Ascending aorta (tissue), 2 donors: ENCODE measurements at regions not wholly inside any gene's neighbourhood (a gene's known extent, or its start where the extent isn't known, plus 50 kb on each side); places are given as distances from the start of the nearest gene placed in this dataset.

Experiments
- DNase-seq, 2 donors: peaks; one replicate each; pipeline ENCODE4 v3.0.0-alpha.2; 2019; ENCODE audit warnings: low spot score in 2 of 2
- H3K27ac ChIP-seq, 2 donors: fragments of 200-600 bp; sonication (generic); one replicate each; pipeline ENCODE4 v1.5.1; 2016 to 2017; ENCODE audit warnings: mild to moderate bottlenecking in 1 of 2
- H3K27me3 ChIP-seq: fragments of 200-600 bp; sonication (generic); one replicate; pipeline ENCODE4 v1.5.1; 2017
- H3K36me3 ChIP-seq, 2 donors: fragments of 200-600 bp; sonication (generic); one replicate each; pipeline ENCODE4 v1.5.1; 2016
- H3K4me1 ChIP-seq, 2 donors: fragments of 200-600 bp; sonication (generic); one replicate each; pipeline ENCODE4 v1.5.1; 2016 to 2017; ENCODE audit warnings: mild to moderate bottlenecking in 1 of 2
- H3K4me3 ChIP-seq, 2 donors: fragments of 200-600 bp; sonication (generic); one replicate each; pipeline ENCODE4 v1.5.1; 2016 to 2017; ENCODE audit warnings: mild to moderate bottlenecking in 1 of 2
- H3K9me3 ChIP-seq, 2 donors: fragments of 200-600 bp; sonication (generic); one replicate each; pipeline ENCODE4 v1.5.1; 2016
- CTCF ChIP-seq, 3 experiments: fragments of 200-600 bp in 2 of 3; fragments of 450-650 bp in 1 of 3; sonication (generic) in 2 of 3; IDR thresholded peaks; one replicate each; pipeline ENCODE4 v1.5.1; 2016 to 2019; ENCODE audit warnings: antibody characterized with exemption in 3 of 3, mild to moderate bottlenecking in 1 of 3, moderate library complexity in 1 of 3
- intact Hi-C: fragments of 100-400 bp; cut with DNase I; formaldehyde crosslinking; loops from one replicate; pipeline ENCODE4 v1.15.1; 2023

GRCh38 chr10:62614389-62615157 is 189.9 kb upstream of the ADO start:
- no peaks in the 10 kb centered on the region for H3K27me3 ChIP-seq
- no peak overlapping the region for H3K4me3 ChIP-seq
- H3K36me3 ChIP-seq: no peaks in the 10 kb centered on the region
- DNase-seq: no peak
- intact Hi-C loops: no loop called here
- H3K4me1 ChIP-seq: no peaks in the 10 kb centered on the region
- no peaks in the 10 kb centered on the region for H3K9me3 ChIP-seq
- H3K27ac ChIP-seq: no peak overlapping the region
- TF ChIP-seq CTCF (IDR thresholded peaks at IDR 0.05): no peak

DNA sequence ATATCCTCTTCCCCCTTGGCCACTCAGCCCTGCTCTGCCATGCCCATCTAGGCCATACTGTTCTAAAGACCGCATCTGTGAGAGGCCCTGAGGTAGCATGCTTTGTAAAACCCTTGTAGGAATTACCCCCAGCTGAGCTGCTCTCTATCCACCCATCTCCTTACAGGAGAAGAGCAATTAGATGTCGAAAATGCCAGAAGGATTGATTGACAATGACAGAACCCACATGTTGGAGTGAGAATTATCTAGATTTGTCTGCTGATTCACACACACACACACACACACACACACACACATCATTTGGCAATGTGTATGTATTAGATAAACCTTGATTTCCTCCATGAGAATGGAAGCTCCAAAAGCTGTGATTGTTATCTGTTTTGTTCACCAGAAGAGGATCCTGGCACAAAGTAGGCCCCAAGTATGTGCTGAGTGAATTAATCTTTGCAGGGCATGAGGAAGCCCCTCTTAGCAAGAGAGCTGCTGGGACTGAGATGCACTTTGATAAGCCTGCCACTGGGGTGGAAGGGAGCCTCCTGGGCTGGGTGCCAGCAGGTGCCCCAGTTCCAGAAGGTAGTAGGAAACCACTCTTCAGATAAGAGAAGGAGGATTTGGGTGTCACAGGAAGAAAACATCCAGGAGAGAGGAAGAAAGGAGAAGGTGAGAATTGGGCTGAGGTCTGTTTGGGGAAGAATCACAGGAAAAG is 187.5 kb upstream of the ADO start:
- Histone ChIP-seq H3K4me1 (no peaks in the 10 kb centered on the region), H3K4me3 (no peak overlapping the region), H3K36me3 (no peaks in the 10 kb centered on the region), H3K27me3 (no peaks in the 10 kb centered on the region), H3K9me3 (no peaks in the 10 kb centered on the region), H3K27ac (no peak overlapping the region)
- no peak for DNase-seq
- TF ChIP-seq CTCF (IDR thresholded peaks at IDR 0.05): no peak
- intact Hi-C loops: no loop called here

GRCh38 chr10:62617652-62618051 is 186.9 kb upstream of the ADO start:
- Histone ChIP-seq H3K9me3 (no peaks in the 10 kb centered on the region), H3K4me1 (no peaks in the 10 kb centered on the region), H3K36me3 (no peaks in the 10 kb centered on the region), H3K4me3 (no peak overlapping the region), H3K27me3 (no peaks in the 10 kb centered on the region), H3K27ac (no peak overlapping the region)
- TF ChIP-seq CTCF (IDR thresholded peaks at IDR 0.05): no peak
- intact Hi-C loops: no loop called here
- no peak for DNase-seq

- Histone ChIP-seq H3K27me3 (no peaks in the 10 kb centered on the region), H3K27ac (no peak overlapping the region), H3K9me3 (no peaks in the 10 kb centered on the region), H3K4me3 (no peak overlapping the region), H3K4me1 (no peaks in the 10 kb centered on the region), H3K36me3 (no peaks in the 10 kb centered on the region)
- no peak for TF ChIP-seq CTCF (IDR thresholded peaks at IDR 0.05)
- intact Hi-C loops: no loop called here
- DNase-seq: no peak
These were observed 186.5 kb upstream of the ADO start for GRCh38 chr10:62618054-62618453.

GRCh38 chr10:62618576-62619412 is 185.7 kb upstream of the ADO start:
- H3K27me3 ChIP-seq: no peaks in the 10 kb centered on the region
- intact Hi-C loops: no loop called here
- no peaks in the 10 kb centered on the region for H3K36me3 ChIP-seq
- H3K4me3 ChIP-seq: no peak overlapping the region
- DNase-seq: no peak
- H3K27ac ChIP-seq: no peak overlapping the region
- no peak for TF ChIP-seq CTCF (IDR thresholded peaks at IDR 0.05)
- H3K9me3 ChIP-seq: no peaks in the 10 kb centered on the region
- no peaks in the 10 kb centered on the region for H3K4me1 ChIP-seq
